ENCODE measurements at regions not wholly inside any gene's neighbourhood (a gene's known extent, or its start where the extent isn't known, plus 50 kb on each side); places are given as distances from the start of the nearest gene placed in this dataset.

GRCh38 chr3:87358066-87358465, 81.7 kb upstream of the POU1F1 start:
- TF ChIP-seq, protein P1, sequence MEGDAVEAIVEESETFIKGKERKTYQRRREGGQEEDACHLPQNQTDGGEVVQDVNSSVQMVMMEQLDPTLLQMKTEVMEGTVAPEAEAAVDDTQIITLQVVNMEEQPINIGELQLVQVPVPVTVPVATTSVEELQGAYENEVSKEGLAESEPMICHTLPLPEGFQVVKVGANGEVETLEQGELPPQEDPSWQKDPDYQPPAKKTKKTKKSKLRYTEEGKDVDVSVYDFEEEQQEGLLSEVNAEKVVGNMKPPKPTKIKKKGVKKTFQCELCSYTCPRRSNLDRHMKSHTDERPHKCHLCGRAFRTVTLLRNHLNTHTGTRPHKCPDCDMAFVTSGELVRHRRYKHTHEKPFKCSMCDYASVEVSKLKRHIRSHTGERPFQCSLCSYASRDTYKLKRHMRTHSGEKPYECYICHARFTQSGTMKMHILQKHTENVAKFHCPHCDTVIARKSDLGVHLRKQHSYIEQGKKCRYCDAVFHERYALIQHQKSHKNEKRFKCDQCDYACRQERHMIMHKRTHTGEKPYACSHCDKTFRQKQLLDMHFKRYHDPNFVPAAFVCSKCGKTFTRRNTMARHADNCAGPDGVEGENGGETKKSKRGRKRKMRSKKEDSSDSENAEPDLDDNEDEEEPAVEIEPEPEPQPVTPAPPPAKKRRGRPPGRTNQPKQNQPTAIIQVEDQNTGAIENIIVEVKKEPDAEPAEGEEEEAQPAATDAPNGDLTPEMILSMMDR (IDR thresholded peaks at IDR 0.05), result no peak
- TF ChIP-seq POLR2AphosphoS5 (IDR thresholded peaks at IDR 0.05) (no peak), EP300 (IDR thresholded peaks at IDR 0.05) (no peak), POLR2A (IDR thresholded peaks at IDR 0.05) (no peak)

All from gastroesophageal sphincter (tissue), 3 donors.